Forelimb muscle (tissue), 1 donor: ENCODE measurements at regions not wholly inside any gene's neighbourhood (a gene's known extent, or its start where the extent isn't known, plus 50 kb on each side); places are given as distances from the start of the nearest gene placed in this dataset.
"Not testable (repeated sequence)": the region's sequence is repeated elsewhere in the genome, so short reads cannot be mapped to it uniquely, and the experiment has no call there.

ENCODE experiments used
- DNase-seq: peaks from one replicate; pipeline ENCODE4 v3.0.0-alpha.2; 2013; ENCODE audit warnings: low read depth

DNA sequence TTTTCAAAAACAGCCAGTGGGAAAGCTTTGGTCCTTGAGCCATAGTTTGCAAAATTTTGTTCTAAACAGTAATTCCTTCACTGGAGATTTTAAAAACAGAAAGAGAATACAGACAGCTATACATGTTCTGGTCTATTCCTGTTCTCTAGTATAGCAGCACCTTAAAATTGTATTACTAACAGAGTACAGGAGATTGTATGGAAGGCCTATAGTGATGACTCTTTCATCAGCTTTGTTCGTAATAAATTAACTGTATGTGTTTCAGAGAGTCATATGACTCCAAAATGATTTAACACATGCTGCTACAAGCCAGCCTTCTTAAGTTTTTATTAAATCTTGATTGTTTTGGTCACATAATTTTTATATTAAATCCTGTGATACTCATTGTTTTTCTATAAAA is 1124.6 kb upstream of the FAM98A start:
- DNase-seq, result no peak

GRCh38 chr2:34719206-34719605 is 1120.1 kb upstream of the FAM98A start:
- DNase-seq, result no peak

GRCh38 chr2:34705551-34706247 is 1106.6 kb upstream of the FAM98A start:
- no peak for DNase-seq

GRCh38 chr2:34703292-34703691 is 1104.2 kb upstream of the FAM98A start:
- no peak for DNase-seq

DNA sequence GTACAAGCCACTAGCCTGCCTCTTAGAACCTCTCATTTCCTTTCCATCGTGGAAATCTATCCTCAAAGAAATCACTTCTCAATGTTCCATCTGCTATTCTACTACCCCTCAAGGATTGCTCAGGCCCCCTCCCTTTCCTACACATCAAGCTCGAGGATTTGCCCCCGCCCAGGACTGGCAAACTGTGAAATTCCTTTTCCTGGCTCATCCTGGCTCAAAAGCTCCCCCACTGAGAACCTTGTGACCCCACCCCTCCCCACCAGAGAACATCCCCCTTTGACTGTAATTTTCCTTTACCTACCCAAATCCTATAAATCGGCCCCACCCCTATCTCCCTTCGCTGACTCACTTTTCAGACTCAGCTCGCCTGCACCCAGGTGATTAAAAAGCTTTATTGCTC is 1103.3 kb upstream of the FAM98A start:
- not testable (repeated sequence) for DNase-seq

GRCh38 chr2:34677591-34677990 is 1078.5 kb upstream of the FAM98A start:
- DNase-seq, result not testable (repeated sequence)

DNA sequence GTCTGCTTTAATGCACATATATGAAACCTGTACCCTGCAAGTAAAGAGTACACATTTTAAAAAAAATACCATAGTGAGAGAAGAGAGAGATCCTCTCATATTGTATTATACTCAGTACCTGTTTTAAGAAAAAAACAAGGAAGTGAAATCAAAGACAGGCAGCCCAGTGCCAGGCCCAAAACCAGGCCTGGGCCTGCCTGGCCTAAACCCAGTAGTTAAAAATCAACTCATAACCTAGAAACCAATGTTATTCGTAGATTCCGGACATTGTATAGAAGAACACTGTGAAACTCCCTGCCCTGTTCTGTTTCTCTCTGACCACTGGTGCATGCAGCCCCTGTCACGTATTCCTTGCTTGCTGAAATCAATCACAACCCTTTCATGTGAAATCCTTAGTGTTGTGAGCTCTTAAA is 1078.0 kb upstream of the FAM98A start:
- DNase-seq, result not testable (repeated sequence)

- DNase-seq, result no peak
These were observed 1071.4 kb upstream of the FAM98A start for GRCh38 chr2:34670482-34670881.

- DNase-seq, result no peak
These were observed 1067.7 kb upstream of the FAM98A start for GRCh38 chr2:34666821-34667220.

DNA sequence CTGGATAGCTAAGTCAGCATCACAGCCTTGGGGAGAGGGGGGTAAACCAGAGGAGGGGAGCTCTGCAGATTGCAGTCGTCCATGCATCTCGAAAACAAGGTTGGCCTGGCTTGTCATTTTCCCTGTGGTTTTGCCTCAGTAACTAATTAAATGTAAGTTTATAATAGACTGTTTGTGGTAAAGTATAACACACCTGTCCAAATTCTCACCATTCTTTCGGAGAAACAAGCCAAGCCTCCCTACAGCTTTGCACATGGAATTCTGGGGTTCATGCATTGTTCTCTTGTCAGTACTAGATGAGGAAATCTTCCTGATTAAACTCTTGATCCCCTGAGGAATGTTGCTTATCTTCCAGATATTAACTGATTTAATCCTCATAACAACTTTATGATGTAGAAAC is 1065.2 kb upstream of the FAM98A start:
- no peak for DNase-seq

GRCh38 chr2:34663314-34663713 is 1064.2 kb upstream of the FAM98A start:
- no peak for DNase-seq

DNA sequence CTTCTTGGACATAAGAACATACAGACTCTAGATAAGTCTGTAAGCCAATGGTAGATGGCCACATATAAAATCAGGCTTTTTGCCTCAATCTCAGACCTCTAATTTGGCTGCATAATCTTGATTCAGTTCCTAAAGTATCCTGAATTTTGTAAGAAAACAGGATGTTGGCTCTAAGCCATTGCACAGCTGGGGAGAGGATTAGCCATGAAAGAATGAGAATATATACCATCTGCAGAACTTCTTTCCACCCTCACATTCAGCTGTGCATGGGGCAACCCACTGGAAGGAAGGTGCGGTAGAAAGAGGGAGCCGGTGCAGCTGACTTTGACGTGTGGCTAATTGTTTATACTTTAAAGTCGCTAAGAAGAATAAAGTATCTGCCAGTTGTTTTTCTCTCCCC is 1061.6 kb upstream of the FAM98A start:
- DNase-seq, result peak; percentile 0

- DNase-seq, result no peak
These were observed 1057.5 kb upstream of the FAM98A start for GRCh38 chr2:34656632-34657031.

DNA sequence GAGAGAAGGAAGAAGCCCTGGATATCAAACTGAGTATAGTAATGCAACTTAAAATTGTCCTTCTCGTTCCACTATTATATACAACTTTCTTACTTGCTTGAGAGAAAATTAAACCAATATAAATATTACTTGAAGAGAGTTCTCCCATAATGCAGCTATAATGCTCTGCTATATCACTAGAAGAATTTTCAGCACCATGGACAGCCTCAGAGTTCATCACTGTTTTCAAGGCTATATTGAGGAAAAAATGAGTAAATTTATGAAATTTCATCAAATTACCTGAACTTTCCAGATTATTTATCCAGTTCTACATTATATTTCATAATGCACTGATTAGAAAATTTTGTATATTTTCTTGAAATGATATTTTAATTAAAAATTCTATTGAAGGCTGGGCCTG is 1053.5 kb upstream of the FAM98A start:
- DNase-seq, result peak; percentile 2

DNA sequence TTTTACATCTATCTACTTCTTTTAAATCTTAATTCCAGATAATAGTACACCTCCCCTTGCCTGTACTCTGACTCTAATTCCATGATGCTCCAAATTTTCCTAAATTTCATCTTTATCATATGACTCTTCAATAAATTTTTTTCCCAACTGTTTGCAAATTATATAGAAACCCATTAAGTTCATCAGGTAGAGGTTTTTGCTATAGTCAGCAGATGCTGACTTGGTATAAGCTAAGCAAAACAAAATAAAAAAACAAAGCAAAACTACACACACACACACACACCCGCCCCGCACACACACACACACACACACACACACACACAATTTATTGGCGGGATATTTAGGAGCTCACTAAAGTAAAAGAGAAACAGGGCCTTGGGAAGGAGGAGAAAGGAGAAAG is 1047.8 kb upstream of the FAM98A start:
- no peak for DNase-seq

GRCh38 chr2:34632327-34632726 is 1033.2 kb upstream of the FAM98A start:
- no peak for DNase-seq

GRCh38 chr2:34627003-34627402 is 1027.9 kb upstream of the FAM98A start:
- DNase-seq, result no peak

- no peak for DNase-seq
These were observed 1005.1 kb upstream of the FAM98A start for GRCh38 chr2:34604164-34604563.

DNA sequence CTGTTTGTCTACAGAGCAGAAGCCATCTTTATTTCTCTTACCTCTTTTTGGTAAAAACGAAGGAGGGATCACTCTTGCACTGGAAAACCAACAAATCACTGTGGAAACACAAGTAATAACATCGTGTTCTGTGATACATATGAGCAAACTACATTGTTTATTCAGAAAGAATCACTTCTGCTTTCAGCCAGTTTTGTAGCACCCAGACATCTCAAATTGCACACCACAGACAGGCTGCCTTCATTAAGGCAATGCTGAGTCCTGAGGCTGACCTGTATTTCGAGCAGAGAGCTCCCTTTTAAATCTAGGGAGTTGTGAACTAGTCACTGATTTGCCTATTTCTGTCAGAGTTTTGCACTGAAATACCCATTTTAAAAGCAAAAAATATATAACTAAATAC is 1003.2 kb upstream of the FAM98A start:
- no peak for DNase-seq

DNA sequence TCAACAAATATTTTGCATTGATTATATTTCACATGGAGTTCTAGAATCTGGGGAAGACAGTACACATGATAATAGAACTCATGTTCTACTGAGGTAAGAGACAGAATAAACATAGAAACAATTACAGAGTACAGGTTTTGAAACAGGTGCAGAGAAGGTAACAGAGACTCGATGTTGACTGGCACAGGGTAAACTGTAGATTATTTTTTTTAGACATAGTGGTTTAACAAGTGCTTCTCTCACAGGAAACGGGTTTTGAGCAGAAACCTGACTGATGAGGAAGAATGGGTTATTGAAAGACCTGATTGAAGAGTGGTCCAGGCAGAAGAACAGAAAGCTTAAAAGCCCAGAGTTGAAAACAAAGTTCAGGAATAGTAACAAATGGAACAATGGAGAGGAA is 1002.5 kb upstream of the FAM98A start:
- no peak for DNase-seq

- DNase-seq, result no peak
These were observed 979.5 kb upstream of the FAM98A start for GRCh38 chr2:34578641-34579040.

DNA sequence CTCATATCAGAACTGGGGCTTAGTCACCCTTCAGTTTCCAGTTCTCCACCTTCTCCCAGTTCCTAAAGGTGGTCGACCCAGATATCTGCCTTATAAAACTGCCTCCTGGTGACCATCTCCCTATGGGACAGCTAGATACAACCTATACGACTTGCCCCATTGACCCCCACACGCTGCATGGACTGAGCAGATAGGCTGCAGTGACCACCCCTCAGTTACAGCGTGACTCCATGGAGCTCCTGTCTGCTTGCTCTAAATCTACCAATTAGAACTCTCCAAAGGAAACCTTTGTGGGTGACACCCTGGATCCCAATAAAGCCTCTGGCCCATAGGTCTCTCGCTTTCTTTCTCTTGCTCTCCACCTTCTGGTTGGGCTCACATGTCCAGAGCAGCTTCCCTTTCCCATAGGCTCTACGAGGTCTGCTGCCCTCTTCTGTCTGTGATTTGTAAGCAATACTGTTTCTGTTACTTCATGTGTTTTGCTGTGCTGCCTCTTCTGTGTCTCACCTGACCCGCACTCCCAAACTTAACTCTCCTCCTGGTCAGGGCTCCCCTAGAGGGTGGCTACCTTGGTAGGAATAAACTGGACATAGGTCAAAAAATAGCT is 971.3 kb upstream of the FAM98A start:
- no peak for DNase-seq

DNA sequence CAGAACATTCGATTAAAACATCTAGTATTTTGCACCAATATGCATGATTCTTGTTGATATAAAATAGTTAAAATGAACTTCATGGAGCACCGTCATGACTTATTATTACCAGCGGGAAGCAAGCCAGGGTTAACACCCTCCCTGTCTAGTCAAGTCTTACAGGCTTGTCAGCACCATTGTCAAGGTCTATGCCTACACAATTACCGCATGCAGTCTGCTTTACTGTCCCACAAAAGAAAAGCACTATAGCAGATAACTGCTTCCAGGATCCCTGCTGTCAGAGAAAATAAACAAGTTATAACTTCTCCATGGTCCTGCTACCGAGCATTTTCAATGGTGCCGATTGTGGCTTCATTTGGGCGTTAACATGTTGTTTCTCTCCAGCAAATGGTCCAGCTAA is 968.0 kb upstream of the FAM98A start:
- no peak for DNase-seq

DNA sequence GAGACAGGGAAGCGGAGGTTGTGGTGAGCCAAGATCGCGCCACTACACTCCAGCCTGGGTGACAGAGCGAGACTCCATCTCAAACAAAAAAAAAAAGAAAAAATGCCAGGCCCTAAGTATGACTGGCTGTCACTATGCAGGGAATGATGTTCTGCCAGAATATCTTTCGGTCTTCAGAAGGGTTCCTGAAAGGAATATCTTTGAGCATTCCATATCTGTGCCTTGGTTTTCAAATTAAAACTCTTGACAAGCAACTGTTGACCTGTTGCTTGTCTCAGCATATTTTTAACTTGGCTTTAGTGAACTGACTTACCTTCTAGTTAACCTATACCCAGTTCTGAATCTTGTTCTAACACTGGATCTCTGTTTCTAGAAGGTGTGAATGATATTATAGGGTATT is 953.2 kb upstream of the FAM98A start:
- no peak for DNase-seq
